Hematopoietic multipotent progenitor cell treated with erythropoietin and hydrocortisone succinate and interleukin-3 and kit ligand, for 6 days (in vitro differentiated cells): ENCODE measurements at regions not wholly inside any gene's neighbourhood (a gene's known extent, or its start where the extent isn't known, plus 50 kb on each side); places are given as distances from the start of the nearest gene placed in this dataset.

ENCODE experiments used
- DNase-seq: peaks from one replicate; pipeline ENCODE4 v3.0.0-alpha.2; 2015

DNA sequence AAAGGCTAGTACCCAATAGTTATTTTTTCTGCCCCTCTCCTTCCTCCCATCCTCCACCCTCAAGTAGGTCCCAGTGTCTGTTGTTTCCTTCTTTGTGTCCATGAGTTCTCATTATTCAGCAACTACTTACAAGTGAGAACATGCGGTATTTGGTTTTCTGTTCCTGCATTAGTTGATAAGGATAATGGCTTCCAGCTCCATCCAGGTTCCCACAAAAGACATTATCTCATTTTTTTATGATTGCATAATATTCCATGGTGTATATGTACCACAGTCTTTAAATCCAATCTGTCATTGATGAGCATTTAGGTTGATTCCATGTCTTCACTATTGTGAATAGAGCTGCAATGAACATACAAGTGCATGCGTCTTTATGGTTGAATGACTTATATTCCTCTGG is 128.3 kb upstream of the ANKRD55 start:
- peak; percentile 6 for DNase-seq

DNA sequence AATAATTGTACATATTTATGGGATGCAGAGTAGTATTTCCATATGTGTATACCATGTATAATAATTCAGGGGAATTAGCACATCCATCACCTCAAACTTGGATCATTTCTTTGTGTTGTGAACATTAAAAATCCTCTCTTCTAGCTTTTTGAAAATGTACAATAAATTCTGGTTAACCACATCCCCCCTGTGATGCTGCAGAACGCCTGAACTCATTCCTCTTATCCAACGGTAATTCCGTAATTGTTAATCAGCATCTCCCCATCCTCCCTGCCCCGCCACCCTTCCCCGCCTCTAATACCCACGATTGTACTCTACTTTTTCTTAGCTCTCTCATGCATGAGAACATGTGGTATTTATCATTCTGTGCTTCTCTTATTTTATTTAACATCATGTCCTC is 127.7 kb upstream of the ANKRD55 start:
- no peak for DNase-seq

DNA sequence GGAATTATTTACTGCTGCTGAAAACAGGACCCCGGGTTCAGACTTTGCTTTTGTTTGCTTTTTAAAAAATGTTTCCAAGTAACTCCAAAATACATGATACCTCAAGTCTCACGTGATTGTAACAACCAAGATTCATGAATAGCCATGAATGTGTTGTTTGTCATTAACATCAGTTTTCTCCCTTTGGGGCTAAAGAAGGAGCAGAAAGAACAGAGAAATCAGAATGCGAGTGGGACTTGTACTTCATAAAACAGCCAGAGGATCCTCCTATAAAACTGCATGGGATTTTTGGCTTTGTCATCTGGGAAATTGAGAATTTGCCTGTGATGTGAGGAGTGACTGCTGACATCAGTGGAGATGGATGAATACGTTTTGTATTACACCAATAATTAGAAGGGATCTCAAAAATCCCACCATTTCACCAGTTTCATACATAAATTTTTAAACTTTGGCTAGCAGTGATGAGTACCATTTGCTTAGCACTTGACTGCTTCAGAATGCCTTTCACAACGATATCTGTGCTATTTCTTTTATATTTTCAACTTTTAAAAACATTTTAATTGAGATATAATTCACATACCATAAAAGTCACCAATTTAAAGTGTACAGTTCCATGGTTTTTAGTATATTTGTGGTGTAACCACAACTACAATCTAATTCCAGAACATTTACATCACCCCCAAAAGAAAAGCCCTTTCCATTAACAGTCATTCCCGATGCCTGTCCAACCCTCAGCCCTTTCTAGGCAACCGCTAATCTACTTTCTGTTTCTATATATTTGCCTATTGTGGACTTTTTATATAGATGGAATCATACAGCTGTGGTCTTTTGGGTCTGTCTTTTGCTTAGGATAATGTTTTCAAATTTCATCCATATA is 126.9 kb upstream of the ANKRD55 start:
- DNase-seq = no peak

DNA sequence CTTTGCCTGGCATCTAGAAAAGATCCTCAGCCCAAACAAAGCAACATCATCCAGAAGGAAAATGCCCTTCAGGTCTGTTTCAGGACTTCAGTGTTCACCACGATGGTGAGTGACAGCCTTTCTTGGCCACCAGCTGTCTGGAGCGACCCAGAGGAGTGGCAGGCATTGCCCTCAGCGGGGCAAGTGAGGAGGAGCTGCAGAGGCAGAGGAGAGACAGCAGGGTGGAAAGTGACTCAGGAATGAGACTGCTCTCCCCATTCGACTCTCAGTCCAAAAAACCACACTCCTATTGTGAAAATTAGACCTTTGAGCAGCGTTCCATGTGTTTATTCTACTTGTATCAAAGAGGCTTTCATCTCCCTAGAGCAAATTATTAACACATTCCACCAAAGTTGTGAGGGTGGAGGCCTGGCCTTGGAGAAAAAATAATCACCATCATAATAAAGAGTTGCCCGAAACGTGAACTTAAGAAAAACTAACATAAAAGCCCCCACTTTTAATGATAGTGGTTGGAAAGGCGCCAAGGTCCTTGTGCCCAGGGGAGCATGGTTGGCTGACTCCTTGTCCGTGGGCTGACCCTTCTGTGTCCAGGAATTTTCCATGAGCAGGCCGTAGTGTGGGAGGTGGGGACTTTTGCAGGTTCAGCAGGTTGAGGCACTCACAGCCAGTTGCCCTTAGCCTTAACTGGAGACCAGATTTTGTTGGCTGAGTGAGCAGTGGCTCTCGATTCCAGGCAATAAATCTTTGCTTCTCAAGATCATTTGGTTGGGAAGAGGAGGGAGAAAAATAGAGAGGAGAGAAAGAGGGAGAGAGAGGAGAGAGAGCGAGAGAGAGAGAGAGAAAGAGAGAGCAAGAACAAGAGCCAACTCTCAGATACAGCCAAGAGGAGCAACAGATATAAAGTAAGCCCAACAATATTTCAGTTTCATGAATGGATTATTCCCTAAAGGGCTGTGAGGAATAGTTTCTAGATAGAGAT is 125.9 kb upstream of the ANKRD55 start:
- DNase-seq = no peak

DNA sequence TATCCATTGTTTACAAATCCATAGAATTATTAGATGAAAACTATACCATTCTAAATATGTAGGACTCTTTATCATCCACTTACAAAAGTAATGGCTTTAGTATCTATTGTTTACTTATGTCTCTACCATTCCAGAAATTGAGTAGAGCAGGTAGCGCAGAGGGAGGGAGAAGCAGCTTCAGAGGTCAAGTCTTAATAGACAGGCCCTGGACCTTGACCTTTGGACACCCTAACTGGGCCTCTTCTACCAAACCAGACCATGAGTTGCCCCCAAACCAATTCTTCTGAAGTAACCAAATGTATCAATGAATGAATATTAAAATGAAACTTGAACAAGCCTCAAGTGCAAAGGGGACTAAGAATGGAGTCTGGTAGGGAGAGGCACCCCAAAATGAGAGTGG is 124.9 kb upstream of the ANKRD55 start:
- DNase-seq = no peak

DNA sequence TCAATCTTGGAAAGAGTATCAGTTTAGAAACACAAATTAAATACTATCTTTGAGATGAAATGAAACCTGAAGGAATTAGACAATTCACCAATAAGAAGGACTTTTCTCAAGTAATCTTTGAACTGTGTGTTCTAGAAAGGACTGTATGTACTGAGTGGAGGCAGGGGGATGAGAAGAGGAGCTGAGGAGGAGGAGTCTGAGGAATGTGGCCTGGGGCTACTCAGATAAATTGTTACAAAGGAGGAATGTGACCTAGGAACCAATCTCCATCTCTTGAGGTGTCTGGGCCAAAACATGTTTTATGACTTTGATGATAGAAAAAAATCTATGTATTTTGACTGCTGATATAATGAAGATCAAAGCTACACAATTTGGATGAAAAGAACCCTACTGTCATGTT is 124.3 kb upstream of the ANKRD55 start:
- no peak for DNase-seq

DNA sequence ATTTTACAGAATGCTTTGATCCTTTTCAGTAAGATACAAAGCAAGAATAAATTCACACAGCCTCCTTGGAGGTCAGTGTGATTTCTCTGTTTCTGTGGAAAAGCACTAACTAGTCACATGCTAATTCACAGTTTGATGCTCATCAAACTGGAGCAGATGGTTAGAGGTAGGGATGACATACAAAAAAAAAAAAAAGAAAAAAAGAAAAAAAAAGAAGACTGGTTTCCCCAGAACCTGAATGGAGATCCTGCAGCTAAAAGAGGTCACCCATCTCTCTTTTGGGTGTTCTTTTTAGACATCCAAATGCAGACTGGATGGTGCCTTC is 123.7 kb upstream of the ANKRD55 start:
- DNase-seq = no peak

DNA sequence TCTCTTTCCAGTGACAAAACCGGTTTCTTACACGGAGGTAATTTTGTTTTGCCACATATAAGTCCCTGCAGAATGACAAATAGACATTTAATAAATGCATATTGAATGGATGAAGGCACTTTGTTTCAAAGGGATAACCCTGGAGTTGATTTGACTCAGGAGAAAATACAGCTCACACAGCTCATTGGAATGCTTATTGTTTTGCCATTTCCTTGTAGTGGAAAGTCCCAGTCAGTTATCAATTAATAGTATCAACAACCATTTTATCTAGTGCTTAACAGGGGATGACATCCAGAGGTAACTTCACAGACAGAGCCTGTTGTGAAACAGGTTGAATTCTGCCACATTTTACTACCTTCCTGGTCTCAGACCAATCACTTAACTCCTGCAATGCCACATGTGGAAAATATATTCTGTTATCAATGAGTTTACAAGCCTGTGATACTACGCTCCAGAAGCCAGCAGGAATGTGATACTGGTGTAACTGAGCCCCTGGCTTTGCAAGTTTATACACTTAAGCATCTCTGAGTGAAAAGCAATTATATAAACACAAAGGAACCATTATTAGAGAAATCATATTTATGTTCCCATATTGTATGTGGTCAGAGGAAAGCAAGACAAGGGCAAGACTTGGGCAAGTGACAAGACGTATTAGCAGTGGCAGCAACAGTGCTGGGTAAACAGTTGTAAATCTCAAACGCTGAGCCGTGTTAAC is 123.1 kb upstream of the ANKRD55 start:
- no peak for DNase-seq

DNA sequence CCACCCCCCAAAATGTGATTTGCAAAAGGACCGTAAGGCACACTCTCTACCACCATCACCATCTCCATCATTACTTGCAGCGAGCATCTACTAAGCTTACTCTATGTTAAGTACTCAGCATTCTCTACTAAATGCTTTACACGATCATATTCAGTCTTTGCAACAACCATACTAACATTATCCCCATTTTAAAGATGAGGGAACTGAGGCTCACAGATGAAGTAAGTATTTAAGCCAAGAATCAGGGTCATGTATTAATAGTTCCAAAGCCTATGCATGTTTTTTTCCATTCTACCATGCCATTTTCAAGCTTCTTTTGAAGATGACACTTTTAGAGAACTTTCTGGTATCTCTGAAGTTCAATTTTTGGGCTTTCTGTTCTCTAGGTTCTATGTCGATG is 121.7 kb upstream of the ANKRD55 start:
- DNase-seq = no peak

DNA sequence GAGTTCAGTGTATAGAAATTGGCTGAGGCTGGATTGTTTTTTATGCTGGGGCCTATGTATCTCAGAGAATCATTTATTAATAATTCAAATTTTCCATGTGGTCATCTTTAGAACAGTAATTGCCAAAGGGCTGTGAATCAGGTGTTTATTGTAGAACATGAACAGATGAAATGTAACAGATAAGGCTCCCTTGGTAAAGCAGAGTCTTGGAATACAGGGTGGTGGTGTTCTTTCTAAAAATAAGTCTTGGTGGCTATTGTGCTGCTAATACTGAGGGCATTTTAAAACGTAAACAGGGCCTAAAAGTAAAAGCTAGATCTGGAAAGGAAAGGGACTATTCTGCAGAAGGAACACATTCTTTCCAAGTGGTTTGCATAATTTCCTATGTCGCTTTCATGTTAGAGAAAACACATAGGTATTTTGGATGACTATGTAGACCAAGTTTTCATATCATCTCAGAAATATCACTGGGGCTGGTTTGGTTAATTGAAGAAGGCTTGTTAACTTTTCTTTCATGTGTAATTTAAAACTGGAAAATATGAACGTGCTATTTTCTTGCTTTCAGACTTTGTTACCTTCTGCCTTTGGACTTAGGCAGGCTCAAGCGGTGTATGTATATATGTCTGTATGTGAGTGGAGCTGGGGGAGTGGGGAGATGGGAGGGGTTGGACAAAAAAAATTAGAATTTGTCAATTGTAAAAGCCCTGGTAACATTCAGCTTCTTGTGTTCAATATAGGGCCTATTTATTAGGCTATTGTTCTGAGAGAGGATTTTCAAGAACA is 119.9 kb upstream of the ANKRD55 start:
- peak; percentile 54 for DNase-seq

DNA sequence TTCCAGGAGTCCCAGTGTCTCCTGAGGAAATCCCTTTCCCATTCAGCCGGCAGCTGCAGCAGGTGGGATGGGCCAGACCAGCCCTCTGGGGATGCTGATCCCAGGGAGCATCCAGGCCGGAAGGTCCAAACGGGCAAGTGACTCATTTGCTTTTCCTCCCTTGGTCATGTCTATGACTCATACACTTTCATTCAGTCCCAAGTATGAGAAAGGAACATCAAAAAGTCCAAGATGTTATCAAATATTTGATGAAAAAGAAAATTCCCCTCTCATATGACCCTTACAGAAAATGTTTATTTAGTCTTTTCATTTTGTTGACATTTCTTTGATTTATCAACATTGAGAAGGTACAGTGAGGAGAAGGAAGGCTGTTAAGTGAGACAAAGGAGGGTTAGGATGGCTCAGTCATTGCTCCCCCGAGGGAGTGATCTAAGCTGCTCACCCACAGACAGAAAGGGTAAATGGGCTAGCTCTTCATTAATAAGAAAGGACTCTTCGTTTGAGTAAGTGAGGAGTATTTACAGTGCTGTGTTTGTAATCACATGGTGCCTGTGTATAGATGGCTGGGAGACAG is 117.6 kb upstream of the ANKRD55 start:
- DNase-seq = no peak

DNA sequence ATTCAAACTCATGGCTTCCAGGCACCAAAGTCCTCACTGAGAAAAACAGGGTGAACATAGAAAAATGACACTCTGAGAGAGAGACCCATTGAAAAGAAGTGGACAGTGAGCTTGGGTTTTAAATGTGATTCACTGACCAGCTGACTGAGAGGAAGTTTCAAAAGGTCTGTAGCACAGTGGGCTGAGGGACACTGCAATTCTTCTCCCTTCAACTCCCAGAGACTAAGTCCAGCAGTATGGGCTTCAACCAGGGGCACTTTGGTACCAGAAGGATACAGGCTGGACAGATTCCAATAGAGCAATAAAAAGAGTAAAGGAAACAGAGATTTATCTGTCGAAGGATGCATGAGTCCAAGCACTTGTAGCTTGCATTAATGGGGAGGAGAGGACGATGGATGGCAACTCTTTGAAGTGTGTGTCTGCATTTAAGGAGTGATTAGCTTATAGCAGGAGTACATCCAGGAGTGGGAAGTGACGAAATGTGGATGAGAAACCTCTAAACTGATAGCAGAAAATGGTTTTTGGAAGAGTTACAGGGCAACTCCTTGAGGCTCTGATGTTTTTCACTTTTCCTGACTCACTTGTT is 117.0 kb upstream of the ANKRD55 start:
- DNase-seq = no peak

DNA sequence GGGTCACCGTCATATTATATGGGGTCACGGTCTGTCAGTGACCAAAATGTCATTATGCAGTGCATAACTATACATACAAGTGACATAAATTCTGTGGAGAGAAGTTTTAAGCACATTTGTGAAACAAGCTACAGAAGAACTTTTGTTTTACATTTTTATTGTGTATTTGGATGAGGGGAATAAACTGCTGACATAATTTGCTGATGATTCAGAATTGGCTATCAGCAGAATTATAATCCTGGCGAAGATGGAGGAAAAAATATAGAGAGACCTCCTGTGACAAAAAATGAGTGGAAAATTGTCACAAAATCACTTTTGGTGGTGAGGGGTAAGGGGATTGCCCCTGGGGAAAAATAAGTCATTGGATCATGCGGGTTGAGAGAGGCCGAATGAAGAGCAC is 116.3 kb upstream of the ANKRD55 start:
- DNase-seq = no peak

DNA sequence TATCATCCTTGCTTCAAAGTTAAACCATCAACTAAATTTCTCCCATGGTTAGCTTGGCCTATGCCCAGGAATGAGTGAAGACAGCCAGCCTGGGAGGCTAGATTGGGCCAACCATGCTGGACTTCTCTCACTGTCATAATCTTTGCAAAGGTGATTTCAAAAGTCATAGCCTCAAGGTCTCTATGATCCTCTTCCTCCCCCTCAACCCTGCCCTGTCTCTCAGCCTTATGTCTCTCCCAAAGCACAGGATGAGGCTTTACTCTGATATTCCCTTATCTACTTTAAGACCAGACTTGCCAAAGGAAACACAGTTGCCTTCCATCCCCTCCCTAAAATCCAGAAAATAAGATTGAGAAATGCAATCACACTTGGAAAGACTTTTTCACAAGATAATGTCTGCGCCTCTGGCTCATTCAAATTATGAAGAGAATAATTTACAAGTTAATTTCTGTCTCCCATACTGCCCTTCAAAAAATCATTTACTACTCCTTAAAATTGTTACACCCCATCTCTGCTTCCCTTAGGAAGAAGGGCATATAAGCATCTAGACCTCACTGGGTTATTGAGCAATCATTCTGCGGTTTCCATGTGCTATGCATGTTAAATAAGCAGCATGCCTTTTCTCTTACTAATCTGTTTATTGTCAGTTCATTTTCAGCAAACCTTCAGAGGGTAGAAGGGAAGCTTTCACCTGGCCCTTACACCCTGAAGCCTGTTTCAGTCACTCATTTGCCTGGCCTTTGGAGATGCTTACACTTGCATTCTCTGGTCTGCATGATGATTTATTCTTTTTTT is 113.8 kb upstream of the ANKRD55 start:
- peak; percentile 17 for DNase-seq

DNA sequence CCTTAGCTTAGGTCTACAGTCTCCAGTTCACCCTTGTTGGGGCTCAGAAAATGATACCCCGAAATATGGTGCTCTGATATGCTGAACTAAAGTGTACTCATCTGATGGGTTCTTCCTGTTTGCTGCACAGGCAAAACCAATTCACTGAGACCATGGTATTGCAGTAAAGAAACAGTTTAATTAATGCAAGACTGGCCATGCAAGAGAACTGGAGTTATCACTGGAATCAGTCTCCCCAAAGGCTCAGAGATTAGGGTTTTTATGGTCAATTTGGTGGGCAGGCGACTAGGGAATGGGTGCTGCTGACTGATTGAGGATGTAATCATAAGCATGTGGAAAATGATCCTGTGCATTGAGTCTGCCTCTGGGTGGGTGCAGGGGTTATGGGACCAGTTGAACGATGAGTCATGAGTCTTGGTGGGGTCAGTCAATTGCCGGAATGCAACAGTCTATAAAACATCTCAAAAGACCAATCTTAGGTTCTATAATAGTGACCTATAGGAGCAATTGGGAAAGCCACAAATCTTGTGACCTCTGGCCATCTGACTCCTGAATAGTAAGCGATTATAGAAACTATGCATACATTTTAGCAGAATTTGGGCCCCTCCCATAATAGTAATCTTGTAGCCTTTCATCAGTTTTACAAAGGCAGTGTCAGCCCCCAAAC is 113.0 kb upstream of the ANKRD55 start:
- no peak for DNase-seq

DNA sequence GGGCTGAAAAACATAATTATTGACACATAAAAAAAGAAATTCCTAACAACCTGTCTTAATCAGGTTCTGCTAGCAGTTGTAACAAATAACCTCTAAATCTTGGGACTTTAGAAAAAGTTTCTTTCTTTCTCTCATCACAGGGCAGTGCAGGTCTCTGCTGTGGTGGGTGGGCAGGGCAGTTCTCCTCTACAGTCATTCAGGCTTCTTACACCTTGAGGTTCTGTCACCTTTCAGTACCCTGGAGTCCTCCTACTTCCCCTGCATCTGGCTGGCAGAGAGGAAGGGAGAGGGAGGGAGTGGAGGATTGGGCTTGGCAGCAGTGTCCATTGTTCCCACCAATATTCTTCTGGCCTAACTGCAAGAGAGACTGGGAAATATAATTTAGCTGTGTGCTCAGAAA is 112.2 kb upstream of the ANKRD55 start:
- DNase-seq = no peak

DNA sequence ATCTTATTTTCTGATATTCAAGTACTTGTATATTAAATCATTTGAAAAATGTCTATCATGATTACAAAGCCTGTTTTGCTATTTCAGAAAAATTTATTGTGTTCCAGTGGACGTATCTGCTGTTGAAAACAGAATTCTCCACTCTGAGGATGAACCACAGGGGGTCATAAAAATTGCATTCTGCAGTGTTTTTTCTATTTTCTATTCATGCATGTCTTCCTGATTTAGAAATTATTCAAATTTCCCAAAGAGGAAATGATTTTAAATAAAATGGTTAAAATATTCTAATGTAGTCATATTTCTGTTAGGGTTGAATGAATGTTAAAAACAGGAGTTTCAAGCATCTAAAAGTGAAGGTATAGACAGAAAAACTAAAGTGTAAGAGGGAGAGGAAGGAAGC is 111.5 kb upstream of the ANKRD55 start:
- DNase-seq = no peak

DNA sequence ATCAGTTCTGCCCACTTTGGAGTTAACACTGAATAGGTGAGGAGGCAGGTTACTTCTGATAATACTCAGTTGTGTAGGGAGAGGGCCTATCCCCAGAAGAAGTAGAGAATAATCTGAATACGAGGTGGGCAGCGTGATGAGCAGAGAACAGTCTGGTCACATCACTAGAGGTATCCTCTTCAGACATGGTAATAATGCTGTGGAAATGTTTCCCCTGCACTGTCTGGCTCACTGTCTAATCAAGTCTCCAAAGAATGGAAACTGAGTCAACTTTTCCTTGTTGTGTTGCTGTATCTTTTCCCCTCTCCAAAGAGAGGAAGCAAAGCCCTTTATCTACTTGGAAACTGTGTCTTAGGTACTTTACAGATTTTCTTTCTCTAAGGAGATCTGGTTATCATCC is 110.9 kb upstream of the ANKRD55 start:
- no peak for DNase-seq

DNA sequence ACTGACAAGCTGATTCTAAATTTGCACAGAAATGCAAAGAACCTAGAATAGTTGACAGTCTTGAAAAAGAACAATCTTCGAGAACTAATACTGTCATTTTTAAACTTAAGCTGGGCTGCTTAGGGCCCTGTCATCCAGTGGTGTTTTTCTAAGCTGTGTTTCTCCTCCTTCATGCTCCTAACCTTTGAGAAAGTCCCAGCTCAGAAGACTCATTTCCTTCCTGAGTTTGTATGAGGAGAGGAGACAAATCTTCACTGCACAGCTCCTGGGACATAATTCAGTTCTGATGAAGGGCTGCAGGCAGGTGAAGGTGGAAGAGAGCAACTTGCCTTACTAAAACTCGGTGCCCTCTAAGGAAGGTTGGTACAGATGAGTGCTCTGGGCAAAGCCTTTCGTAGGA is 109.5 kb upstream of the ANKRD55 start:
- no peak for DNase-seq

DNA sequence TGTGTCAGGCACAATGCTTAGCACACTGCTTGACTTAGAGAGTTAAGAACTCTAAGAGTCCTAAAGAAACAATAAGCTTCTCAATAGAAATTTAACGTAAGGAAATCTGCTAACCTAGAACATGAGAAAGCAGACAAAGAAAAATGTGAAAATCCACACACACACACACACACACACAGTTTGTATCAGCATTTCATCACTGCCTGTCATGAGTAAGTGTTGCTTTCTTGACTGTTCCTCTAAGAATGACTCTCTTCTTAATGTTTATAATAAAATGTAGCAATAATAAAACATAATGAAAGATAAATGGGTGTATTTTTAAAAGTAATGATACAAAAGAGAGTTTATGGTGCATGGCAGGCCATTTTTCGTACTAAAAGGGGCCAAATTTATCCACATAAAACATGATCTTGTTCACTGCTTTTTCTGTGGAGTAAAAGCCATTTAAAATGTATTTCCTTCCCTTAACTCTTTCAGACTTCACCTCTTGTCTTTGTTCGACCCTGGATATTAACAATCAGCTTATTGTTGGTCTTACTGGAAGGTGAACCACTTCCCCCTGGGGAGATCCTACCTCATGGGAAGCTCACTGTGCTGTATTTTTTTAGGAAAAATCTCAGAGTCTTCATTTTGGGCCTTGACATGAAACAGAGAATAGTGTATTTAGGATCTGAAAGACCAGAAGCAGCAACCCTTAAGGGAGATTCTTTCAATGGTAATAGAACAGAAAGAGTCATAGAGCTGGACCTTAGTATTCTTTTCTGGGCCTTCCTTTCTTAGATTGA is 107.3 kb upstream of the ANKRD55 start:
- no peak for DNase-seq
